Right lobe of liver (tissue), 4 donors: ENCODE measurements at regions not wholly inside any gene's neighbourhood (a gene's known extent, or its start where the extent isn't known, plus 50 kb on each side); places are given as distances from the start of the nearest gene placed in this dataset.

Experiments used
- POLR2A ChIP-seq: fragments of 450-650 bp; IDR thresholded peaks from one replicate; pipeline ENCODE4 v1.6.1; 2017; ENCODE audit warnings: antibody characterized with exemption, mild to moderate bottlenecking
- TF ChIP-seq, protein P1 (sequence below), 4 donors: fragments of 200-600 bp in 3 of 4; fragments of 450-650 bp in 1 of 4; IDR thresholded peaks; one replicate each; pipeline versions ENCODE4 v1.5.1 to v1.8.0; 2016 to 2022; ENCODE audit warnings: antibody characterized with exemption in 4 of 4, mild to moderate bottlenecking in 2 of 4
- donor health status: DM: no; HTN: no; CAD: no.
- donor health status: DM: no; HTN: no; CAD: no.
- donor health status: DM: no; HTN: yes; CAD: no.

DNA sequence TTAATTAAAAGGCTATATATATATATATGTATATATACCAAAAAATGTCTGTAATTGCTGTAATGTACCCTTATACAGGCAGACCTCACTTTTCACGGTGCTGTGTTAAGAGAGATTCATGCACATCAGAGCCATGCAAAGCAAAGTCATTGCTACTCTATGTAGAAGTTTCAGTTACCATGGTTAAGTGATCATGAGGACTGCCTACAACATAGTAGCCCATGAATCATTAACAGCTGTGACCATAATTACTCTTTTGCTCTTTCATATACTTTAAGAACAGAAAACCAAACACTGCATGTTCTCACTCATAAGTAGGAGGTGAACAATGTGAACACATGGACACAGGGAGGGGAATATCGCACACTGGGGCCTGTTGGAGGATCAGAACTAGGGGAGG, 225.3 kb upstream of the EPHA3 start:
- TF ChIP-seq, protein P1, sequence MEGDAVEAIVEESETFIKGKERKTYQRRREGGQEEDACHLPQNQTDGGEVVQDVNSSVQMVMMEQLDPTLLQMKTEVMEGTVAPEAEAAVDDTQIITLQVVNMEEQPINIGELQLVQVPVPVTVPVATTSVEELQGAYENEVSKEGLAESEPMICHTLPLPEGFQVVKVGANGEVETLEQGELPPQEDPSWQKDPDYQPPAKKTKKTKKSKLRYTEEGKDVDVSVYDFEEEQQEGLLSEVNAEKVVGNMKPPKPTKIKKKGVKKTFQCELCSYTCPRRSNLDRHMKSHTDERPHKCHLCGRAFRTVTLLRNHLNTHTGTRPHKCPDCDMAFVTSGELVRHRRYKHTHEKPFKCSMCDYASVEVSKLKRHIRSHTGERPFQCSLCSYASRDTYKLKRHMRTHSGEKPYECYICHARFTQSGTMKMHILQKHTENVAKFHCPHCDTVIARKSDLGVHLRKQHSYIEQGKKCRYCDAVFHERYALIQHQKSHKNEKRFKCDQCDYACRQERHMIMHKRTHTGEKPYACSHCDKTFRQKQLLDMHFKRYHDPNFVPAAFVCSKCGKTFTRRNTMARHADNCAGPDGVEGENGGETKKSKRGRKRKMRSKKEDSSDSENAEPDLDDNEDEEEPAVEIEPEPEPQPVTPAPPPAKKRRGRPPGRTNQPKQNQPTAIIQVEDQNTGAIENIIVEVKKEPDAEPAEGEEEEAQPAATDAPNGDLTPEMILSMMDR (IDR thresholded peaks at IDR 0.05), result no peak
- no peak for TF ChIP-seq POLR2A
